ENCODE measurements at regions not wholly inside any gene's neighbourhood (a gene's known extent, or its start where the extent isn't known, plus 50 kb on each side); places are given as distances from the start of the nearest gene placed in this dataset.

DNA sequence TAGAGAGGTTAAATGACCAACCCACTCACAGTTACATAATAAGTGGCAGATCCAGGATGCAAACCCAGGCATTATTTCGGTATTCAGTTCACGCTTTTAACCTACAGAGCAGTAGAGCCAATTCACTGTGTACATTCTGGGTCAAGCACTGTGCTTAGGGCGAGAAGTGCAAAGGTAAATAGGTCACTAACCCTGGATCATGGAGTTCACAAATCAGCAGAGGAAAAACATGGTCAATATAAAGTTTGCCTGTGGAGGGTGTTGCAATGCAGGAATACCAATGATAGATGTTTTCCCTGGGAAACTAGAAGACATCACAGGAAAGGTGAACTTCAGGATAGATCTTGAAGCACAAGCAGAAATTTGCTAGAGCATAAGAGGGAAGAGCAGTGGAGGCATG is 253.4 kb upstream of the NFIA start:
- TF ChIP-seq EZH2 (IDR thresholded peaks at IDR 0.05; ENCODE audit: borderline replicate concordance, low read depth, low read length, poor library complexity, severe bottlenecking): no peak
- no peak for TF ChIP-seq CTCF (conservative IDR thresholded peaks at IDR 0.05; ENCODE audit: low read depth, low read length)
- CTCF ChIA-PET: interaction anchor here (0.5 kb wide), 1 partner anchor 66 kb away, joined by 3 read pairs; no protein-coding TSS in a partner anchor
- no peaks in the 10 kb centered on the region for H3K9me3 ChIP-seq (ENCODE audit: low read depth, low read length, poor library complexity, severe bottlenecking)
- no TSS peak for BruUV-seq (replicated peaks)
- POLR2A ChIA-PET (ENCODE audit: low non-redundant PET): interaction anchor here (0.5 kb wide), 1 partner anchor 1091 kb away, joined by 3 read pairs; no protein-coding TSS in a partner anchor
- no peak overlapping the region for H3K27ac ChIP-seq (ENCODE audit: low read depth, low read length, poor library complexity, severe bottlenecking)
- peaks cover 32% of the 10 kb centered on the region for H3K27me3 ChIP-seq (replicated peaks; ENCODE audit: insufficient read depth, low read depth, low read length, poor library complexity)
- no peak overlapping the region for H3K4me3 ChIP-seq (ENCODE audit: low read depth, low read length, poor library complexity, severe bottlenecking)
- no peaks in the 10 kb centered on the region for H3K36me3 ChIP-seq (ENCODE audit: insufficient read depth, low read length, poor library complexity, severe bottlenecking)
- no peaks in the 10 kb centered on the region for H3K4me1 ChIP-seq (ENCODE audit: insufficient read depth, low read length, poor library complexity, severe bottlenecking)
- DNase-seq (ENCODE audit: low spot score): no peak
- intact Hi-C loops (cut with micrococcal nuclease; ENCODE audit: unreplicated experiment): no loop called here

DNA sequence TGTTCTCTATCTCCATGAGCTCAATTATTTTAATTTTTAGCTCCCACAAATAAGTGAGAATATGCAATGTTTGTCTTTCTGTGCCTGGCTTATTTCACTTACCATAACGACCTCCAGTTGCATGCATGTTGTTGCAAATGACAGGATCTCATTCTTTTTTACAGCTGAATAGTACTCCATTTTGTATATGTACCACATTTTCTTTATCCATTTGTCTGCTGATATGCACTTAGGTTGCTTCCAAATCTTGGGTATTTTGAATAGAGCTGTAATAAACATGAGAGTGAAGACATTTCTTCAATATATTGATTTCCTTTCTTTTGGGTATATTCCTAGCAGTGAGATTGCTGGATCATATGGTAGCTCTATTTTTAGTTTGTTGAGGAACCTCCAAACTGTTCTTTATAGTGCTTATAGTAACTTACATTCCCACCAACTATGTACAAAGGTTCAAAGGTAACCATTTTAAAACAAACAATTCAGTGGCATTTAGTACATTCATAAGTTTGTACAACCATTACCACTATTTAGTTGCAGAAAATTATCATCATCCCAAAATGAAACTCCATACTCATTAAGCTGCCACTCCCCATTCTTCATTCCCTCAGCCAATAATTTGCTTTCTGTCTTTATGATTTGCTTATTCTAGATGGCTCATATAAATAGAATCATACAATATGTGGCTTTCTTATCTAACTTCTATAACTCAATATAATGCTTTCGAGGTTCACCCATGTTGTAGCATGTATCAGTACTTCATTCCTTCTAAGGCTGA is 255.9 kb upstream of the NFIA start:
- peaks cover 20% of the 10 kb centered on the region for H3K27me3 ChIP-seq (replicated peaks; ENCODE audit: insufficient read depth, low read depth, low read length, poor library complexity)
- TF ChIP-seq CTCF (conservative IDR thresholded peaks at IDR 0.05; ENCODE audit: low read depth, low read length) (no peak), EZH2 (IDR thresholded peaks at IDR 0.05; ENCODE audit: borderline replicate concordance, low read depth, low read length, poor library complexity, severe bottlenecking) (no peak)
- DNase-seq (ENCODE audit: low spot score): no peak
- no TSS peak for BruUV-seq (replicated peaks)
- ChIA-PET CTCF (no interaction called here), POLR2A (ENCODE audit: low non-redundant PET) (no interaction called here)
- intact Hi-C loops (cut with micrococcal nuclease; ENCODE audit: unreplicated experiment): no loop called here
- H3K36me3 ChIP-seq (ENCODE audit: insufficient read depth, low read length, poor library complexity, severe bottlenecking): no peaks in the 10 kb centered on the region
- no peak overlapping the region for H3K4me3 ChIP-seq (ENCODE audit: low read depth, low read length, poor library complexity, severe bottlenecking)
- H3K27ac ChIP-seq (ENCODE audit: low read depth, low read length, poor library complexity, severe bottlenecking): no peak overlapping the region
- H3K9me3 ChIP-seq (ENCODE audit: low read depth, low read length, poor library complexity, severe bottlenecking): no peaks in the 10 kb centered on the region
- H3K4me1 ChIP-seq (ENCODE audit: insufficient read depth, low read length, poor library complexity, severe bottlenecking): no peaks in the 10 kb centered on the region

DNA sequence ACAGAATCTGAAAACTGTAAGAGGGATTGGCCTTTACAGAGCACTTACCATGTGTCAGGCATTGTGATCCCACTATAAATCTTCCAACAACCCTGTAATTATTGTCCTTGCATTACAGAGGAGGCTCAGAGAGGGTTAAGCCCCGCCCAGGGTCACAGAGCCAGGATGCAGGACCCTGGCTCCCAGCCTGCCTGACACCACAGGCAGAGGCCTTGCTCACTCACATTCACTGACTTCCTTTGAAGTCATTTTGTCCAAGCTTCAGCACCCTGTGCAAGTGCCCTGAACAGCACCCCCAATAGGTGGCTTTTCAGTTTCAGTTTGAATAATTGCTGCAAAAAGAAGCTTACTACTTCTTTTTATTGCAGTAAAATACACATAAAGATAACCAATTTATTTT is 256.8 kb upstream of the NFIA start:
- TF ChIP-seq CTCF (conservative IDR thresholded peaks at IDR 0.05; ENCODE audit: low read depth, low read length) (no peak; the same call in 1 of the 2 replicates), EZH2 (IDR thresholded peaks at IDR 0.05; ENCODE audit: borderline replicate concordance, low read depth, low read length, poor library complexity, severe bottlenecking) (no peak)
- DNase-seq (ENCODE audit: low spot score): no peak
- intact Hi-C loops (cut with micrococcal nuclease; ENCODE audit: unreplicated experiment): no loop called here
- H3K27me3 ChIP-seq (replicated peaks; ENCODE audit: insufficient read depth, low read depth, low read length, poor library complexity): peaks cover 21% of the 10 kb centered on the region
- no peaks in the 10 kb centered on the region for H3K36me3 ChIP-seq (ENCODE audit: insufficient read depth, low read length, poor library complexity, severe bottlenecking)
- BruUV-seq (replicated peaks): no TSS peak
- POLR2A ChIA-PET (ENCODE audit: low non-redundant PET): no interaction called here
- H3K4me1 ChIP-seq (ENCODE audit: insufficient read depth, low read length, poor library complexity, severe bottlenecking): no peaks in the 10 kb centered on the region
- CTCF ChIA-PET: no interaction called here
- no peak overlapping the region for H3K4me3 ChIP-seq (ENCODE audit: low read depth, low read length, poor library complexity, severe bottlenecking)
- H3K9me3 ChIP-seq (ENCODE audit: low read depth, low read length, poor library complexity, severe bottlenecking): no peaks in the 10 kb centered on the region
- H3K27ac ChIP-seq (ENCODE audit: low read depth, low read length, poor library complexity, severe bottlenecking): no peak overlapping the region

Data from A673 (cell line).